SU-DHL-6 (cell line): ENCODE measurements at regions not wholly inside any gene's neighbourhood (a gene's known extent, or its start where the extent isn't known, plus 50 kb on each side); places are given as distances from the start of the nearest gene placed in this dataset.

ENCODE experiments used
- H2AFZ ChIP-seq: fragments of 200-600 bp; sonication (generic); 2 replicates; pipeline ENCODE4 v1.6.1; 2014; ENCODE audit warnings: low read depth, mild to moderate bottlenecking, moderate library complexity, mixed read lengths, antibody characterized with exemption, low read length; ENCODE audit not compliant: severe bottlenecking
- H3F3A ChIP-seq: fragments of 200-600 bp; shearing (Covaris generic); 2 replicates; pipeline ENCODE4 v1.6.0; 2016; ENCODE audit warnings: antibody characterized with exemption, mild to moderate bottlenecking; ENCODE audit not compliant: insufficient read depth
- H3K27ac ChIP-seq: fragments of 200-600 bp; sonication (generic); 2 replicates; pipeline ENCODE4 v1.5.1; 2016; ENCODE audit warnings: low read depth, mild to moderate bottlenecking, low read length, moderate library complexity, mixed read lengths
- H3K27me3 ChIP-seq: fragments of 200-600 bp; sonication (generic), shearing (Covaris generic); 2 replicates; pipeline ENCODE4 v1.6.0; 2014; ENCODE audit warnings: mild to moderate bottlenecking, low read length
- H3K36me3 ChIP-seq: fragments of 200-600 bp; sonication (generic); 2 replicates; pipeline ENCODE4 v1.6.1; 2014; ENCODE audit warnings: mild to moderate bottlenecking, low read length, mixed read lengths
- H3K4me2 ChIP-seq: fragments of 300-600, 200-600 bp; shearing (Covaris generic), sonication (generic); 2 replicates; pipeline ENCODE4 v1.6.0; 2014; ENCODE audit warnings: low read length, low read depth, mild to moderate bottlenecking; ENCODE audit not compliant: poor library complexity, severe bottlenecking
- H3K4me3 ChIP-seq: fragments of 200-600 bp; sonication (generic); 2 replicates; pipeline ENCODE4 v1.5.1; 2014; ENCODE audit warnings: antibody characterized with exemption, low read length, mild to moderate bottlenecking, mixed read lengths; ENCODE audit not compliant: insufficient read depth, poor library complexity, severe bottlenecking
- H3K79me2 ChIP-seq: fragments of 200-600 bp; sonication (generic); 2 replicates; pipeline ENCODE4 v1.6.1; 2014; ENCODE audit warnings: mild to moderate bottlenecking, low read length, moderate library complexity; ENCODE audit not compliant: insufficient read depth
- H3K9ac ChIP-seq: fragments of 200-600 bp; sonication (generic); 2 replicates; pipeline ENCODE4 v1.7.0; 2014; ENCODE audit warnings: mild to moderate bottlenecking, low read length
- H3K9me2 ChIP-seq: fragments of 200-600 bp; sonication (generic); replicated peaks from 2 replicates; pipeline ENCODE4 v1.6.1; 2014; ENCODE audit warnings: low read length; ENCODE audit not compliant: insufficient read depth
- H3K9me3 ChIP-seq: fragments of 200-600 bp; sonication (generic); 2 replicates; pipeline ENCODE4 v1.6.1; 2014; ENCODE audit warnings: low read length, mixed read lengths; ENCODE audit not compliant: insufficient read depth
- H4K20me1 ChIP-seq: fragments of 200-600 bp; sonication (generic); 2 replicates; pipeline ENCODE4 v1.6.1; 2014; ENCODE audit warnings: low read depth, mild to moderate bottlenecking, antibody characterized with exemption, low read length, moderate library complexity, mixed read lengths
- CTCF ChIP-seq: fragments of 200-600 bp; sonication (generic); IDR thresholded peaks from one replicate; pipeline ENCODE4 v1.5.1; 2017; ENCODE audit warnings: antibody characterized with exemption, mild to moderate bottlenecking, low read length, moderate library complexity; ENCODE audit not compliant: insufficient read depth, poor library complexity, severe bottlenecking
- EZH2phosphoT487 ChIP-seq: fragments of 200-600 bp; sonication (generic), shearing (Covaris generic); conservative IDR thresholded peaks from 2 replicates; pipeline ENCODE4 v1.6.1; 2018; ENCODE audit warnings: mild to moderate bottlenecking, antibody characterized with exemption, low read length, moderate library complexity, mixed read lengths

DNA sequence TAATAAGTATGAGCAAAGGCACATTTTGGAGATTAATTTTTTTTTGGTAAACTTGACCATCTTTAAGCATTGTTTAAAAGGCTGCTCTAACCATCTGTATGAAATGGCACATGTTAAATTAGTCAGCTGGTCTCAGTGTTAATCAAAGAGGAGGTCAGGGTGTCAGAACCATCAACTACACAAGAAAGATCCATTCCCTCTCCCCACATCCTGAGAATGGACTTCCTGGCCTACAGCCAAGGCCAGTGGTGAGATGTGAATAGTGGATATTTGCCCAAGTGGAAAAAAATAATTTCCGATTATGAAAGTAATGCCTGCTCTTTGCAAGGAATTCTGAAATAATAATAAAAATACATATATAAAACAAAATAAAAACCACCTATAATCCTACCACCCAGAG is 641.7 kb downstream of the NR2F2 start:
- TF ChIP-seq CTCF, result no peak
- TF ChIP-seq EZH2phosphoT487, result no peak
- no peak overlapping the region for H3K4me2 ChIP-seq
- H3K4me3 ChIP-seq, result no peak overlapping the region

DNA sequence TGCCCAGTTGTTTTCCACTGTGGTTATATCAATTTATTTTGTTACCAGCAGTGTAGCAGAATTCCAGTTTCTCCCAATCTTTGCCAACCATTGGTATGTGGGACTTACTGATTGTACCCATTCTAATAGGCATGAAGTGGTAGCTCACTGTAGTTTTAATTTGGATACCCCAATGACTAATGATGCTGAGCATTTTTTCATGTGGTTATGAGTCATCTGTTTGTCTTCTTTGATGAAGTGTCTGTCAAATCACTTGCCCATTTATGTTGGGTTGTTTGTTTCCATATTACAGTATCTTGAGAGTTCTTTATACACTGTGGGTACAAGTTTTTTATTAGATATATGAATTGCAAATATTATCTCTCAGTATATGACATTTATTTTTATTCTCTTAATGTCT is 644.3 kb downstream of the NR2F2 start:
- Histone ChIP-seq H2AFZ (no peak overlapping the region), H3K36me3 (no peaks in the 10 kb centered on the region), H3K27ac (no peak overlapping the region), H3K9me3 (no peaks in the 10 kb centered on the region), H4K20me1 (no peaks in the 10 kb centered on the region), H3K27me3 (no peaks in the 10 kb centered on the region), H3K4me3 (no peak overlapping the region), H3K9ac (no peak overlapping the region), H3K9me2 (no peaks in the 10 kb centered on the region; the same call in 1 of the 2 replicates), H3K4me2 (no peak overlapping the region), H3K79me2 (no peaks in the 10 kb centered on the region), H3F3A (no peaks in the 10 kb centered on the region)
- TF ChIP-seq CTCF (no peak), EZH2phosphoT487 (no peak)

More for the DNA sequence above, 641.7 kb downstream of the NR2F2 start:
- Histone ChIP-seq H3K27ac (no peak overlapping the region), H3K9me3 (no peaks in the 10 kb centered on the region), H2AFZ (no peak overlapping the region), H3F3A (no peaks in the 10 kb centered on the region), H3K9me2 (no peaks in the 10 kb centered on the region; the same call in 1 of the 2 replicates), H3K79me2 (no peaks in the 10 kb centered on the region), H3K36me3 (no peaks in the 10 kb centered on the region), H4K20me1 (no peaks in the 10 kb centered on the region), H3K27me3 (no peaks in the 10 kb centered on the region), H3K9ac (no peak overlapping the region)

DNA sequence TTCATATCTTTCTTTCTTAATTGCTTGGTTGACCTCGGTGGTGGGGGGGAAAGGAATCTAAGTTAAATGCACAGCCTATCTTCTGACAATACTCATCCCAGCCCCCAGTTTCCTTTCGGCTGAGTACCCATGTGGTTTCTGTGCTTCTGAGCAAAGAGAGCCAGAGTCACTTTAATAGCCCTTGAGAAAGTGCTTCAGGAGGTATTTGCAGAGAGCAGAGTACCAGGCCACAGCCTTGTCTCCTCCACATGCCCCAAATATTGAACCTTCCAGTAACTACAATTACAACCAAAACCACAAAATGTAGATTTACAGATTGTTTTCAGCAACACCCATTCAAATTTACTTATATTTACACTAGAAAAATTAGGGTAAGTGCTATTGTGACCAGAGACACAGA is 647.4 kb downstream of the NR2F2 start:
- Histone ChIP-seq H3K9me2 (no peaks in the 10 kb centered on the region; the same call in 1 of the 2 replicates), H3K36me3 (no peaks in the 10 kb centered on the region), H4K20me1 (no peaks in the 10 kb centered on the region), H3F3A (no peaks in the 10 kb centered on the region), H3K79me2 (no peaks in the 10 kb centered on the region), H3K27ac (no peak overlapping the region), H2AFZ (no peak overlapping the region), H3K27me3 (no peaks in the 10 kb centered on the region), H3K4me2 (no peak overlapping the region), H3K9ac (no peak overlapping the region), H3K4me3 (no peak overlapping the region), H3K9me3 (no peaks in the 10 kb centered on the region)
- TF ChIP-seq CTCF (no peak), EZH2phosphoT487 (no peak)
